ENCODE measurements at regions not wholly inside any gene's neighbourhood (a gene's known extent, or its start where the extent isn't known, plus 50 kb on each side); places are given as distances from the start of the nearest gene placed in this dataset.

DNA sequence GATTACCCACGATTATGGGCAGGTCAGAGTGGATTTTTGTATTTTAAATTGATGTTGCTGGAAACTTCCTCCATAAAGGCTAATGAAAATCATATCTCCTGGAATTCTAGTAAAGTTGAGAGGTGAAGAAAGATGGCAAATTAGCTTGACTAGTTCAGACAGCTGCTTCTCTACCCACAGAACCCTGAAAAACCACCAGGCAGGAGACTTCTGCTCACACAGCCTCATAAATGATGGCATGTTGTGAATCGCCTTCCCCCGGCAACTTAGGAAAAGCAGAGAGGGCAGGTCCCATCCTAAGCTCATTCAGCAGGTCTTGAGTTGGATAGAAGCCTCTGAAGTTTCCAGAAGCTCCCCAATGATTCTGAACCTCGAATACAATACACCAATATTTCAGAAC lies 87.6 kb upstream of the SLC7A1 start:
- TF ChIP-seq, protein P1, sequence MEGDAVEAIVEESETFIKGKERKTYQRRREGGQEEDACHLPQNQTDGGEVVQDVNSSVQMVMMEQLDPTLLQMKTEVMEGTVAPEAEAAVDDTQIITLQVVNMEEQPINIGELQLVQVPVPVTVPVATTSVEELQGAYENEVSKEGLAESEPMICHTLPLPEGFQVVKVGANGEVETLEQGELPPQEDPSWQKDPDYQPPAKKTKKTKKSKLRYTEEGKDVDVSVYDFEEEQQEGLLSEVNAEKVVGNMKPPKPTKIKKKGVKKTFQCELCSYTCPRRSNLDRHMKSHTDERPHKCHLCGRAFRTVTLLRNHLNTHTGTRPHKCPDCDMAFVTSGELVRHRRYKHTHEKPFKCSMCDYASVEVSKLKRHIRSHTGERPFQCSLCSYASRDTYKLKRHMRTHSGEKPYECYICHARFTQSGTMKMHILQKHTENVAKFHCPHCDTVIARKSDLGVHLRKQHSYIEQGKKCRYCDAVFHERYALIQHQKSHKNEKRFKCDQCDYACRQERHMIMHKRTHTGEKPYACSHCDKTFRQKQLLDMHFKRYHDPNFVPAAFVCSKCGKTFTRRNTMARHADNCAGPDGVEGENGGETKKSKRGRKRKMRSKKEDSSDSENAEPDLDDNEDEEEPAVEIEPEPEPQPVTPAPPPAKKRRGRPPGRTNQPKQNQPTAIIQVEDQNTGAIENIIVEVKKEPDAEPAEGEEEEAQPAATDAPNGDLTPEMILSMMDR (IDR thresholded peaks at IDR 0.05; ENCODE audit: insufficient read depth, low read depth, low read length): no peak
- no peak for TF ChIP-seq EZH2 (IDR thresholded peaks at IDR 0.05; ENCODE audit: insufficient read depth, low read length)

All from astrocyte (in vitro differentiated cells and primary cell).